A549 (cell line): ENCODE measurements at regions not wholly inside any gene's neighbourhood (a gene's known extent, or its start where the extent isn't known, plus 50 kb on each side); places are given as distances from the start of the nearest gene placed in this dataset.

ENCODE experiments used
- ATAC-seq, 2 experiments: fragments of 200-7000 bp in 1 of 2; fragments of >200 bp in 1 of 2; cut with Nextera tagmentation in 1 of 2; cut with Tn5 transposase in 1 of 2; 3 replicates each; pipeline versions ENCODE4 v1.8.0 to v1.9.1; 2018 to 2020; ENCODE audit warnings: mild to moderate bottlenecking in 1 of 2, moderate library complexity in 1 of 2
- CTCF ChIA-PET: fragments of 300-600 bp; sonication (Branson Sonifier 250); formaldehyde crosslinking; extraction: SDS; loops from one replicate; lab custom pipeline; 2021; ENCODE audit warnings: antibody characterized with exemption, inconsistent platforms; lab: Yijun Ruan, JAX
- POLR2A ChIA-PET: fragments of 350-600 bp; formaldehyde crosslinking; extraction: SDS; loops from one replicate; lab custom pipeline; 2021; ENCODE audit warnings: antibody characterized with exemption, inconsistent platforms; lab: Yijun Ruan, JAX
- DNase-seq, 2 experiments: peaks; one replicate each; pipeline versions ENCODE4 v3.0.0 to v3.0.0-alpha.2; 2011 to 2016; ENCODE audit warnings: low read depth in 1 of 2, low spot score in 1 of 2
- FAIRE-seq: peaks from 2 replicates; lab custom pipeline; 2011; peaks lifted over from hg19 to GRCh38; lab: Jason Lieb, UNC
- H3K27ac ChIP-seq, 2 experiments: fragments of >200 bp; sonication (Bioruptor Twin); formaldehyde crosslinking; 3 replicates each; pipeline ENCODE4 v1.5.1; 2016 to 2017
- H3K4me1 ChIP-seq: fragments of >200 bp; sonication (Bioruptor Twin); formaldehyde crosslinking; 3 replicates; pipeline ENCODE4 v1.6.1; 2016
- H3K4me2 ChIP-seq: fragments of >200 bp; sonication (Bioruptor Twin); formaldehyde crosslinking; 3 replicates; pipeline ENCODE4 v1.6.1; 2016
- H3K4me3 ChIP-seq: fragments of >200 bp; sonication (Bioruptor Twin); formaldehyde crosslinking; 3 replicates; pipeline ENCODE4 v1.5.1; 2016
- H3K9me3 ChIP-seq: fragments of >200 bp; sonication (Bioruptor Twin); formaldehyde crosslinking; 3 replicates; pipeline ENCODE4 v1.6.1; 2016
- CBX2 ChIP-seq: fragments of 200-600 bp; sonication (generic); IDR thresholded peaks from 2 replicates; pipeline ENCODE4 v1.6.1; 2016; ENCODE audit warnings: low read depth, mild to moderate bottlenecking, borderline replicate concordance
- CEBPB ChIP-seq, 2 experiments: fragments of >200 bp in 1 of 2; sonication (Bioruptor Twin) in 1 of 2; formaldehyde crosslinking in 1 of 2; IDR thresholded peaks; 2 replicates each; pipeline ENCODE4 v1.6.1; 2012 to 2016
- CHD2 ChIP-seq: fragments of 150-350 bp; IDR thresholded peaks from 2 replicates; pipeline ENCODE4 v1.6.1; 2014; ENCODE audit warnings: low read length; ENCODE audit not compliant: partially characterized antibody
- CHD4 ChIP-seq: fragments of 200-600 bp; sonication (generic); IDR thresholded peaks from 2 replicates; pipeline ENCODE4 v1.6.1; 2016; ENCODE audit warnings: antibody characterized with exemption, mild to moderate bottlenecking, borderline replicate concordance
- EHF ChIP-seq: fragments of 250-450 bp; sonication (Bioruptor Pico); IDR thresholded peaks from 2 replicates; pipeline ENCODE4 v1.5.0; 2020; ENCODE audit warnings: mild to moderate bottlenecking
- EP300 ChIP-seq, 2 experiments: fragments of >200 bp; sonication (Bioruptor Twin); formaldehyde crosslinking; IDR thresholded peaks; 2 replicates in 1 of 2; 3 replicates in 1 of 2; pipeline ENCODE4 v1.6.1; 2016 to 2017
- ESRRA ChIP-seq: fragments of 150-350 bp; IDR thresholded peaks from 2 replicates; pipeline ENCODE4 v1.6.1; 2014; ENCODE audit warnings: mild to moderate bottlenecking, low read length, borderline replicate concordance
- FOSB ChIP-seq: fragments of 250-450 bp; sonication (Bioruptor Pico); IDR thresholded peaks from 2 replicates; pipeline ENCODE4 v1.5.0; 2020; ENCODE audit warnings: mild to moderate bottlenecking, moderate library complexity
- FOSL2 ChIP-seq, 2 experiments: fragments of 450-650 bp in 1 of 2; fragments of >200 bp in 1 of 2; sonication (Bioruptor Twin) in 1 of 2; formaldehyde crosslinking; IDR thresholded peaks; 2 replicates each; pipeline versions ENCODE4 v1.5.0 to v1.6.1; 2016 to 2020; ENCODE audit warnings: mild to moderate bottlenecking in 1 of 2, moderate library complexity in 1 of 2
- HOXA7 ChIP-seq: fragments of 250-450 bp; sonication (Bioruptor Pico); IDR thresholded peaks from 2 replicates; pipeline ENCODE4 v1.5.0; 2020; ENCODE audit warnings: mild to moderate bottlenecking, moderate library complexity
- HOXB13 ChIP-seq: fragments of 250-450 bp; sonication (Bioruptor Pico); IDR thresholded peaks from 2 replicates; pipeline ENCODE4 v1.5.0; 2020; ENCODE audit warnings: low read depth, mild to moderate bottlenecking, moderate library complexity
- HOXB5 ChIP-seq: fragments of 250-450 bp; sonication (Bioruptor Pico); IDR thresholded peaks from 2 replicates; pipeline ENCODE4 v1.5.0; 2020; ENCODE audit warnings: mild to moderate bottlenecking, moderate library complexity
- JUN ChIP-seq, 2 experiments: fragments of >200 bp; sonication (Bioruptor Twin); formaldehyde crosslinking; IDR thresholded peaks; 2 replicates in 1 of 2; 3 replicates in 1 of 2; pipeline ENCODE4 v1.6.1; 2016 to 2017
- KDM1A ChIP-seq: fragments of 200-600 bp; sonication (generic); IDR thresholded peaks from 2 replicates; pipeline ENCODE4 v1.6.1; 2016; ENCODE audit warnings: low read depth, mild to moderate bottlenecking
- MYC ChIP-seq: IDR thresholded peaks from 2 replicates; pipeline ENCODE4 v1.6.1; 2012; ENCODE audit warnings: mild to moderate bottlenecking, inconsistent platforms, low read length, improper control_type of control experiment, borderline replicate concordance
- NPAS2 ChIP-seq: fragments of 250-450 bp; sonication (Bioruptor Pico); IDR thresholded peaks from 2 replicates; pipeline ENCODE4 v1.8.0; 2022; ENCODE audit warnings: mild to moderate bottlenecking, moderate library complexity, borderline replicate concordance
- PHF8 ChIP-seq: fragments of 200-600 bp; sonication (generic); IDR thresholded peaks from 2 replicates; pipeline ENCODE4 v1.6.1; 2016; ENCODE audit warnings: low read depth, mild to moderate bottlenecking, antibody characterized with exemption, moderate library complexity, borderline replicate concordance
- POLR2A ChIP-seq: IDR thresholded peaks from 2 replicates; pipeline ENCODE4 v1.6.1; 2012; ENCODE audit warnings: mild to moderate bottlenecking, low read length
- POLR2AphosphoS2 ChIP-seq: conservative IDR thresholded peaks from 2 replicates; pipeline ENCODE4 v1.6.1; 2012; ENCODE audit warnings: low read length, improper control_type of control experiment, inconsistent platforms
- RARB ChIP-seq: fragments of 250-450 bp; sonication (Bioruptor Pico); IDR thresholded peaks from 2 replicates; pipeline ENCODE4 v1.8.0; 2021; ENCODE audit warnings: mild to moderate bottlenecking, moderate library complexity
- RFX5 ChIP-seq: fragments of 450-650 bp; IDR thresholded peaks from 2 replicates; pipeline ENCODE4 v1.7.1; 2014; ENCODE audit warnings: antibody characterized with exemption, mild to moderate bottlenecking, moderate library complexity
- ZC3H11A ChIP-seq: fragments of 450-650 bp; IDR thresholded peaks from 2 replicates; pipeline ENCODE4 v1.6.1; 2014; ENCODE audit warnings: antibody characterized with exemption, mild to moderate bottlenecking
- ZFP36 ChIP-seq: fragments of 450-650 bp; IDR thresholded peaks from 2 replicates; pipeline ENCODE4 v1.6.1; 2014; ENCODE audit warnings: borderline replicate concordance; ENCODE audit not compliant: partially characterized antibody
- ZSCAN20 ChIP-seq: fragments of 250-450 bp; sonication (Bioruptor Pico); IDR thresholded peaks from 2 replicates; pipeline ENCODE4 v1.8.0; 2022; ENCODE audit warnings: mild to moderate bottlenecking, moderate library complexity
- WGBS: methylation state at CpG from one replicate; pipeline ENCODE4 v1.1.6; 2017; ENCODE audit errors: missing lambda C conversion rate; 5-methylcytosine and 5-hydroxymethylcytosine counted together
- TF ChIP-seq, protein P1 (sequence below): IDR thresholded peaks from 2 replicates; pipeline ENCODE4 v1.6.1; 2012
- TF ChIP-seq, protein P2 (sequence below): fragments of 250-450 bp; sonication (Bioruptor Pico); IDR thresholded peaks from 2 replicates; pipeline ENCODE4 v1.5.0; 2021; ENCODE audit warnings: mild to moderate bottlenecking, moderate library complexity, borderline replicate concordance

DNA sequence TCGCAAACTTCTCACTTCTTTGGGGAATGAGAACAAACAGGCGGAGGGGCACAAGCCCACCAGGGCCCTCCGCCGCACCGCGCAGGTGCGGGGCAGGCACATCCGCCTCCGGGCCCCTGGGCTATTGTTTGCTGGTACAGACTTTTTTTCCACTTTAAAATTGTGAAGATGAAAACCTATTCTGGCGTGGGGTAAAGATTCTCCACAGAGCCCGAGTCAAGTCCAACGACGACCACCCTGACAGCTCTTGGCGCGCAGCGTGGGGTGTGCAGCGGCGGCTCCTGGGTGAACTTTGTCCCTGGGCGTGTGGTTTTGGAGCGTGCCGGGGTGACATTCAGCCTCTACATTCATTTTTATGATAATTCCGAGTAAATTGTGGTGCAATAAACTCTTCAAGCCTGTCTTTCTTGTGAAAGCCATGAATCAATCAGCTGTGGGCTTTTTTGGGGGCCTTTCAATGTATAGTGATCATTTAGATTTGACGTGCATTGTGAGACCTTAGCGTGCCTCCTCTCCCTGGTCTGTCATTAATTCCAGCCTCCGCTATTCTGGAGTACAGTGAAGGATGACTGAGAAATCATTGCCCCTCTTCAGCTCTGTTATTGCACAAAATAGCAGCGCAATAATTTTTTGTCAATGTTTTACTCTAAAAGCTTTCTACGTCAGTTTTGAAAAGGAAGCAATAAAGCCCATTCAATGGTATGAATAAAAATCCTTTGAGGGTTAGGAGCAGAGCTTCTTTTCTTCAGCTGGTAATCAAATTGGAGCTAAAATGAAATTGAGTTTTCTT lies 90.0 kb downstream of the TEX29 start:
- Histone ChIP-seq H3K9me3 (no peaks in the 10 kb centered on the region), H3K4me1 (no peaks in the 10 kb centered on the region), H3K4me3 (no peak overlapping the region), H3K4me2 (no peak overlapping the region)
- DNase-seq (no peak), ATAC-seq (no peak), FAIRE-seq (no peak)
- WGBS = 39% methylated on average over 26 of the region's 27 CpGs
- POLR2A ChIA-PET = no interaction called here
- no peak for TF ChIP-seq EHF (CRISPR knock-in tag)
- TF ChIP-seq CBX2 = no peak
- no peak for TF ChIP-seq NPAS2 (CRISPR knock-in tag)
- TF ChIP-seq EP300 (IDR thresholded peaks at IDR 0.05) = no peak
- TF ChIP-seq, protein P1, sequence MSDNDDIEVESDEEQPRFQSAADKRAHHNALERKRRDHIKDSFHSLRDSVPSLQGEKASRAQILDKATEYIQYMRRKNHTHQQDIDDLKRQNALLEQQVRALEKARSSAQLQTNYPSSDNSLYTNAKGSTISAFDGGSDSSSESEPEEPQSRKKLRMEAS = no peak
- no peak for TF ChIP-seq CHD2
- TF ChIP-seq ZSCAN20 (CRISPR knock-in tag) = no peak
- TF ChIP-seq FOSB (CRISPR knock-in tag) = no peak
- TF ChIP-seq ZFP36 = no peak
- TF ChIP-seq RFX5 = no peak
- TF ChIP-seq HOXA7 (CRISPR knock-in tag) = no peak
- TF ChIP-seq PHF8 = no peak
- TF ChIP-seq, protein P2, sequence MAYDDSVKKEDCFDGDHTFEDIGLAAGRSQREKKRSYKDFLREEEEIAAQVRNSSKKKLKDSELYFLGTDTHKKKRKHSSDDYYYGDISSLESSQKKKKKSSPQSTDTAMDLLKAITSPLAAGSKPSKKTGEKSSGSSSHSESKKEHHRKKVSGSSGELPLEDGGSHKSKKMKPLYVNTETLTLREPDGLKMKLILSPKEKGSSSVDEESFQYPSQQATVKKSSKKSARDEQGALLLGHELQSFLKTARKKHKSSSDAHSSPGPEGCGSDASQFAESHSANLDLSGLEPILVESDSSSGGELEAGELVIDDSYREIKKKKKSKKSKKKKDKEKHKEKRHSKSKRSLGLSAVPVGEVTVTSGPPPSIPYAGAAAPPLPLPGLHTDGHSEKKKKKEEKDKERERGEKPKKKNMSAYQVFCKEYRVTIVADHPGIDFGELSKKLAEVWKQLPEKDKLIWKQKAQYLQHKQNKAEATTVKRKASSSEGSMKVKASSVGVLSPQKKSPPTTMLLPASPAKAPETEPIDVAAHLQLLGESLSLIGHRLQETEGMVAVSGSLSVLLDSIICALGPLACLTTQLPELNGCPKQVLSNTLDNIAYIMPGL (CRISPR knock-in tag) = no peak
- TF ChIP-seq CEBPB (IDR thresholded peaks at IDR 0.05) = no peak
- TF ChIP-seq ESRRA = no peak
- TF ChIP-seq POLR2A = no peak
- no peak for TF ChIP-seq ZC3H11A
- TF ChIP-seq, all 56 proteins: peak for 0
- H3K27ac ChIP-seq = no peak overlapping the region
- CTCF ChIA-PET = interaction anchor here (1.2 kb wide), 1 partner anchor 17 kb away, joined by 3 read pairs; no protein-coding TSS in a partner anchor

- WGBS = 55% methylated on average over 19 of the region's 48 CpGs
- ATAC-seq = no peak
- no peak for FAIRE-seq
- TF ChIP-seq JUN (IDR thresholded peaks at IDR 0.05) (no peak), HOXB5 (CRISPR knock-in tag) (no peak), RARB (no peak), KDM1A (no peak), ZSCAN20 (CRISPR knock-in tag) (no peak), MYC (no peak), FOSL2 (IDR thresholded peaks at IDR 0.05) (no peak), FOSL2 (CRISPR knock-in tag; IDR thresholded peaks at IDR 0.05) (no peak), POLR2AphosphoS2 (no peak), HOXB13 (CRISPR knock-in tag) (no peak), CHD2 (no peak), ZFP36 (no peak), PHF8 (no peak), CHD4 (no peak), ESRRA (no peak)
- Histone ChIP-seq H3K4me3 (no peak overlapping the region), H3K27ac (no peak overlapping the region), H3K4me1 (no peaks in the 10 kb centered on the region), H3K4me2 (no peak overlapping the region), H3K9me3 (no peaks in the 10 kb centered on the region)
- DNase-seq = no peak
- CTCF ChIA-PET = interaction anchor here (1.2 kb wide), 1 partner anchor 16 kb away, joined by 3 read pairs; no protein-coding TSS in a partner anchor
- POLR2A ChIA-PET = no interaction called here
These were observed 90.9 kb downstream of the TEX29 start for GRCh38 chr13:111411151-111411858.
